Colonic mucosa (tissue), 4 donors: ENCODE measurements at regions not wholly inside any gene's neighbourhood (a gene's known extent, or its start where the extent isn't known, plus 50 kb on each side); places are given as distances from the start of the nearest gene placed in this dataset.

ENCODE experiments used
- DNase-seq: peaks from one replicate; pipeline ENCODE4 v3.0.0-alpha.2; 2020
- H3K27ac ChIP-seq: fragments of 200-600 bp; one replicate; pipeline ENCODE4 v1.8.0; 2021
- H3K27me3 ChIP-seq: fragments of 200-600 bp; one replicate; pipeline ENCODE4 v1.8.0; 2021
- H3K36me3 ChIP-seq: fragments of 200-600 bp; one replicate; pipeline ENCODE4 v1.8.0; 2021
- H3K4me1 ChIP-seq: fragments of 200-600 bp; one replicate; pipeline ENCODE4 v1.8.0; 2021; ENCODE audit warnings: mild to moderate bottlenecking
- H3K4me3 ChIP-seq: fragments of 200-600 bp; one replicate; pipeline ENCODE4 v1.8.0; 2021
- H3K9ac ChIP-seq, 2 donors: one replicate each; pipeline ENCODE4 v1.7.0; 2013; ENCODE audit warnings: control low read depth in 2 of 2, low read depth in 2 of 2, low read length in 2 of 2
- H3K9me3 ChIP-seq: fragments of 200-600 bp; one replicate; pipeline ENCODE4 v1.8.0; 2021
- intact Hi-C: fragments of 100-400 bp; cut with DNase I; formaldehyde crosslinking; loops from one replicate; pipeline ENCODE4 v1.14.1; 2022
- TF ChIP-seq, protein P1 (sequence below): fragments of 200-600 bp; IDR thresholded peaks from one replicate; pipeline ENCODE4 v1.8.0; 2022; ENCODE audit warnings: antibody characterized with exemption, mild to moderate bottlenecking
- donor health status: healthy.
- donor health status: DM: no; HTN: no; CAD: no.
- donor health status: DM: no; HTN: no; CAD: no.

DNA sequence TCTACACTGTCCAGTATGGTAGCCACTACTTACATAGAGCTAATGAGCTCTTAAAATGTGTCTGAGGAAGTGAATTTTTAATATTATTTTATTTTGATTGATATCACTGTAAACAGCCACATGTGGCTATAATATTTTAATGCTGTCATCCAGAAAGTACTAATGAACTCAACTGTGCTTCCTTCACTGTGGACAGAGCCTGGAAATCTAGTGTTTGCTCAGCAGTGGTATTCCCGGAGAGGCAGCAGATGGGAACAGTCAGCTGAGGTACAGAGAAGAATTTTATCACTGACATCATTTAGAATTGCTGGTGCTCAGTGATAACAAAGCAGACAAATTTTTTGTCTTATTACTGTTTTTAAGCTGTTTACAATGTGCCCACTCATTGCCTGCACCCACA, 68.7 kb upstream of the ACP3 start:
- H3K4me3 ChIP-seq: no peak overlapping the region
- H3K9me3 ChIP-seq: no peaks in the 10 kb centered on the region
- intact Hi-C loops: no loop called here
- H3K9ac ChIP-seq: no peak overlapping the region
- no peak for DNase-seq
- no peaks in the 10 kb centered on the region for H3K4me1 ChIP-seq
- H3K27me3 ChIP-seq: no peaks in the 10 kb centered on the region
- no peaks in the 10 kb centered on the region for H3K36me3 ChIP-seq
- TF ChIP-seq, protein P1, sequence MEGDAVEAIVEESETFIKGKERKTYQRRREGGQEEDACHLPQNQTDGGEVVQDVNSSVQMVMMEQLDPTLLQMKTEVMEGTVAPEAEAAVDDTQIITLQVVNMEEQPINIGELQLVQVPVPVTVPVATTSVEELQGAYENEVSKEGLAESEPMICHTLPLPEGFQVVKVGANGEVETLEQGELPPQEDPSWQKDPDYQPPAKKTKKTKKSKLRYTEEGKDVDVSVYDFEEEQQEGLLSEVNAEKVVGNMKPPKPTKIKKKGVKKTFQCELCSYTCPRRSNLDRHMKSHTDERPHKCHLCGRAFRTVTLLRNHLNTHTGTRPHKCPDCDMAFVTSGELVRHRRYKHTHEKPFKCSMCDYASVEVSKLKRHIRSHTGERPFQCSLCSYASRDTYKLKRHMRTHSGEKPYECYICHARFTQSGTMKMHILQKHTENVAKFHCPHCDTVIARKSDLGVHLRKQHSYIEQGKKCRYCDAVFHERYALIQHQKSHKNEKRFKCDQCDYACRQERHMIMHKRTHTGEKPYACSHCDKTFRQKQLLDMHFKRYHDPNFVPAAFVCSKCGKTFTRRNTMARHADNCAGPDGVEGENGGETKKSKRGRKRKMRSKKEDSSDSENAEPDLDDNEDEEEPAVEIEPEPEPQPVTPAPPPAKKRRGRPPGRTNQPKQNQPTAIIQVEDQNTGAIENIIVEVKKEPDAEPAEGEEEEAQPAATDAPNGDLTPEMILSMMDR: no peak
- H3K27ac ChIP-seq: no peak overlapping the region

DNA sequence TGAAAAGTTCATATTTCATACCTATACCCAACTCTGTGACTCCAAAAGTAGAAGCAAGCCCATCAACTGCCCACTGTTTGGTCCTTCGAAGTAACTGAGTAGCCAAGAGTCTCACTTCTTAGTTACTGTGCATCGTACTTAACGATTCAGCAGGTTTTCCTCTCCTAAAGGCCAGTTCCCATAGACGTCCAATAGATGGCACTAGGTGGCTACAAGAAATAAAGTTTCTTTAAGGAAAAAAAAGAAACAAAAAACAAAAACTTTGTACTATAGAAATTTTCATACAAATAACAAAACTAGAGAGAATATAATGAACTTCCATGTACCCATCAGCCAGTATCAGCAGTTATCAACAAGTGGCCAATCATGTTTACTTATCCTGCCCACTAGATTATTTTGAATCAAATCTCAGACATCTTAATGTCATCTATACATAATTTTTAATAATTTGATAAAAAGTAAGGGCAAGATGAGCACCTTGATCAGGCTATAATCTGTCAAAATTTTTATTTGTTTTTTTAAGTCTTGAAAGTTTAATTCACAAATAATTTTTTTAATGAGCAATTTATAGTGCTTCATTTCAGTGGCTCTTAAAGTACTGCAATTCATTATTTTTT, 63.8 kb upstream of the ACP3 start:
- Histone ChIP-seq H3K4me3 (no peak overlapping the region), H3K9me3 (no peaks in the 10 kb centered on the region), H3K4me1 (no peaks in the 10 kb centered on the region), H3K27me3 (no peaks in the 10 kb centered on the region), H3K27ac (no peak overlapping the region), H3K9ac (no peak overlapping the region), H3K36me3 (no peaks in the 10 kb centered on the region)
- intact Hi-C loops: loop anchor here (5.0 to 10.0 kb wide), 2 partner anchors 144 to 401 kb away; partner anchors contain the start of gene ACAD11
- DNase-seq: peak; percentile 23
- TF ChIP-seq, protein P1: peak; percentile 72

DNA sequence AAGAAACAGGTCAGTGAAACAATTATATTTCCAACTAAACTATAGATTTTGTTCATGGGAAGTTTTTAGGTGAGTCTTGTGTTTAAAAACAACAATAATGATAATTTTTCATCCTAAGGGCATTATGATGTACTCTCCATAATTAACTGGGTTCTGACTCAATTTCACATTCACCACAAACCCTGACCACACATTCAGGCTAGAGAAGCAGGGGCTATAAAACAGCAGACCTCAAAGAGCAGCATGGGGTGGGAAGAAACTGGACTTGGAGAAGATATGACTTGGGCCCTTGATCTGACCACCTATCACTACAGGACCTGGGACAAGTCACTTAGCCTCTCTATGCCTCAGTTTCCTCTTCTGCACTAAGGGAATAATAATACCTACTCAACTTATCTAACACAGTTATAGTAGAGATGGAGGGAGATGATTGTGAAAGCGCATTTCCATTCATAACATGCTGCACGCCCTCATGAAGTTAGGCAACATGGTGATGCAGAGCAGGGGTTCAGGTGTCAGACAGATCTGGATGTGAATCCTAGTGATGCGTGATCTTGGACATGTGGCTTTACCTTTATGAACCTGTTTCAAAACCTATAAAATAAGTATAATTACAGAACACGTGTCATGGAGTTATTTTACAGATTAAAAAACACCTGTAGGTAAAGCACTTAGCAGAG, 63.0 kb upstream of the ACP3 start:
- TF ChIP-seq, protein P1: no peak
- H3K27ac ChIP-seq: no peak overlapping the region
- H3K4me1 ChIP-seq: no peaks in the 10 kb centered on the region
- DNase-seq: no peak
- H3K27me3 ChIP-seq: no peaks in the 10 kb centered on the region
- H3K4me3 ChIP-seq: no peak overlapping the region
- no peaks in the 10 kb centered on the region for H3K36me3 ChIP-seq
- H3K9ac ChIP-seq: no peak overlapping the region
- intact Hi-C loops: loop anchor here (5.0 to 10.0 kb wide), 2 partner anchors 143 to 401 kb away; partner anchors contain the start of gene ACAD11
- H3K9me3 ChIP-seq: no peaks in the 10 kb centered on the region

DNA sequence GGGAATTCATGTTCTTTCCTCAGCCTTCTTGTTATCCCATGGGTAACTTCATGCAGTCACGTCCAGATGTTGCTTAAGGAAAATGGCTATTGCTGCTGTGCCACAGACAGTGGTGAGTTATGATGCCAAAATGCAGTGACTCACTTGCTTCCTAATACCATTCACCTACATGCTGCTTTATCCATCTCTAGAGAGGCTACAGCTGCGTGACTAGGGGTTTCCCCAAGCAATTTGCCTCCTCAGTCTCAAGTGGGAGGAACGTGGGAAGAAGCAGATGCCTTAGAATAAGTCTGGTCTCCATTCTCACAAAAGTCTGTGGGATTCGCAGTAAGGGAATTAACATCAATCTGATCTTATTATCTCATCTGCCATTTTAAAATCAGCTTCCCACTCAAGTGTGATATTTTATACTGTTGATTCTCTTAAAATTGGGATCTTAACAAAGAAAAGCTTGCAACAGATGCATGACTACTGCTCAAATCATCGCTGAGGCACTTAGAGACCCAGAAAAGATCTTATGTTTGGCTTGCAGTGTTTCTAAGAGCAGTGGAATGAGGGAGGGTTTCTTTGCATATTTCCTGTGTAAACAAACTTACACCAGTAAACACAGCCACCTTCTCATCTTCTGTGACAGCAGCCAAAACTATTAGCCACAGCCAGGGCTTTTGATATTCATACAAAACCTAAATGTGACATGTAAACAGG, 62.0 kb upstream of the ACP3 start:
- Histone ChIP-seq H3K9ac (no peak overlapping the region), H3K27me3 (no peaks in the 10 kb centered on the region), H3K9me3 (no peaks in the 10 kb centered on the region), H3K4me1 (no peaks in the 10 kb centered on the region), H3K36me3 (no peaks in the 10 kb centered on the region), H3K27ac (no peak overlapping the region), H3K4me3 (no peak overlapping the region)
- DNase-seq: no peak
- TF ChIP-seq, protein P1: no peak
- intact Hi-C loops: loop anchor here (10.0 kb wide), 1 partner anchor 400 kb away; the partner anchor contains the start of gene ACAD11

DNA sequence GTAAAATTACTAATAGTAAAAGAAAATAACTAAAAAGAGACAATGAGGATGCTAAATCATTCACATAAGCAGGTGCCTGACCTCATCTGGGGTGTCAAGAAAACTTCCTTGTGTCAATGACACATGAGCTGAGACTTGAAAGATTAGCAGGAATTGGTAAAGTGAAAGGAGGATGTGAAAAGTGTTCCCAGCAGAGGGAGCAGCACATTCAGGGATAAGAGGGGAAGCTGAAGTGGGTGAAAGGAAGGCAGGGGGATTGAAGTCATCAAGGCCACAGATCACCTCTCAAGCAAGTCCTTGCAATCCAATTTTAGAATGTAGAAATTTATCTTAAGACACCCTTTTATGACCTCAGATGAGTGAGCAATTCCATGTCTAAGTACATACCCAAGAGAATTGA, 60.2 kb upstream of the ACP3 start:
- H3K27ac ChIP-seq: no peak overlapping the region
- no peak overlapping the region for H3K4me3 ChIP-seq
- H3K27me3 ChIP-seq: no peaks in the 10 kb centered on the region
- H3K4me1 ChIP-seq: no peaks in the 10 kb centered on the region
- H3K9ac ChIP-seq: no peak overlapping the region
- TF ChIP-seq, protein P1: peak; percentile 37
- no peaks in the 10 kb centered on the region for H3K36me3 ChIP-seq
- peak; percentile 35 for DNase-seq
- intact Hi-C loops: loop anchor here (1.0 to 10.0 kb wide), 2 partner anchors 86 to 398 kb away; partner anchors contain the start of gene ACAD11
- no peaks in the 10 kb centered on the region for H3K9me3 ChIP-seq
